ENCODE measurements at regions not wholly inside any gene's neighbourhood (a gene's known extent, or its start where the extent isn't known, plus 50 kb on each side); places are given as distances from the start of the nearest gene placed in this dataset.

GRCh38 chr6:134654751-134655150, 295.1 kb downstream of the ALDH8A1 start:
- Mint-ChIP-seq H3K27me3 (ENCODE audit: insufficient read depth, unreplicated experiment) (no peaks in the 10 kb centered on the region), H3K4me1 (ENCODE audit: low read depth, unreplicated experiment) (peaks cover 13% of the 10 kb centered on the region), H3K9me3 (ENCODE audit: unreplicated experiment) (no peaks in the 10 kb centered on the region), H3K4me3 (ENCODE audit: unreplicated experiment) (no peak overlapping the region), H3K27ac (ENCODE audit: unreplicated experiment) (no peak overlapping the region), H3K36me3 (ENCODE audit: insufficient read depth, unreplicated experiment) (no peaks in the 10 kb centered on the region)
- DNase-seq: no peak
- no peaks in the 10 kb centered on the region for H3K27me3 ChIP-seq (replicated peaks; ENCODE audit: control insufficient read depth, insufficient read depth, low read length)
- intact Hi-C loops (cut with micrococcal nuclease; ENCODE audit: unreplicated experiment): loop anchor here (5.0 kb wide), 2 partner anchors 168 to 228 kb away; no protein-coding TSS in a partner anchor
- no peak overlapping the region for H3K4me3 ChIP-seq (ENCODE audit: low read depth, low read length)
- H3K9me3 ChIP-seq: no peaks in the 10 kb centered on the region
- ChIA-PET CTCF (interaction anchor here (0.6 kb wide), 1 partner anchor 531 kb away, joined by 3 read pairs; no protein-coding TSS in a partner anchor), POLR2A (no interaction called here)
- BruUV-seq (replicated peaks): no TSS peak
- TF ChIP-seq CTCF (IDR thresholded peaks at IDR 0.05; ENCODE audit: insufficient read depth in 1 of 2, low read depth in 1 of 2, low read length in 1 of 2, severe bottlenecking in 1 of 2, unreplicated experiment in 1 of 2): no peak
- no peaks in the 10 kb centered on the region for H3K36me3 ChIP-seq (ENCODE audit: control insufficient read depth, insufficient read depth, low read length)
- H3K4me1 ChIP-seq: peaks cover 19% of the 10 kb centered on the region

- no peaks in the 10 kb centered on the region for H3K27me3 Mint-ChIP-seq (ENCODE audit: insufficient read depth, unreplicated experiment)
- no peaks in the 10 kb centered on the region for H3K9me3 Mint-ChIP-seq (ENCODE audit: unreplicated experiment)
- CTCF ChIA-PET: no interaction called here
- BruUV-seq (replicated peaks): no TSS peak
- no peaks in the 10 kb centered on the region for H3K9me3 ChIP-seq
- no peak for DNase-seq
- no peak overlapping the region for H3K4me3 ChIP-seq (ENCODE audit: low read depth, low read length)
- H3K4me3 Mint-ChIP-seq (ENCODE audit: unreplicated experiment): no peak overlapping the region
- H3K27ac Mint-ChIP-seq (ENCODE audit: unreplicated experiment): no peak overlapping the region
- no peaks in the 10 kb centered on the region for H3K4me1 ChIP-seq
- TF ChIP-seq CTCF (IDR thresholded peaks at IDR 0.05; ENCODE audit: insufficient read depth in 1 of 2, low read depth in 1 of 2, low read length in 1 of 2, severe bottlenecking in 1 of 2, unreplicated experiment in 1 of 2): no peak
- H3K27me3 ChIP-seq (replicated peaks; ENCODE audit: control insufficient read depth, insufficient read depth, low read length): no peaks in the 10 kb centered on the region
- intact Hi-C loops (cut with micrococcal nuclease; ENCODE audit: unreplicated experiment): no loop called here
- POLR2A ChIA-PET: no interaction called here
- H3K36me3 Mint-ChIP-seq (ENCODE audit: insufficient read depth, unreplicated experiment): no peaks in the 10 kb centered on the region
- peaks cover 6% of the 10 kb centered on the region for H3K4me1 Mint-ChIP-seq (ENCODE audit: low read depth, unreplicated experiment)
- H3K36me3 ChIP-seq (ENCODE audit: control insufficient read depth, insufficient read depth, low read length): no peaks in the 10 kb centered on the region
These were observed 298.4 kb downstream of the ALDH8A1 start for GRCh38 chr6:134651519-134651918.

GRCh38 chr6:134647861-134648260, 302.0 kb downstream of the ALDH8A1 start:
- DNase-seq: no peak
- H3K36me3 ChIP-seq (ENCODE audit: control insufficient read depth, insufficient read depth, low read length): no peaks in the 10 kb centered on the region
- no peak overlapping the region for H3K27ac Mint-ChIP-seq (ENCODE audit: unreplicated experiment)
- no peak for TF ChIP-seq CTCF (IDR thresholded peaks at IDR 0.05; ENCODE audit: insufficient read depth in 1 of 2, low read depth in 1 of 2, low read length in 1 of 2, severe bottlenecking in 1 of 2, unreplicated experiment in 1 of 2)
- no peak overlapping the region for H3K4me3 ChIP-seq (ENCODE audit: low read depth, low read length)
- H3K4me1 Mint-ChIP-seq (ENCODE audit: low read depth, unreplicated experiment): peaks cover 13% of the 10 kb centered on the region
- H3K36me3 Mint-ChIP-seq (ENCODE audit: insufficient read depth, unreplicated experiment): no peaks in the 10 kb centered on the region
- H3K4me3 Mint-ChIP-seq (ENCODE audit: unreplicated experiment): no peak overlapping the region
- no peaks in the 10 kb centered on the region for H3K9me3 ChIP-seq
- H3K9me3 Mint-ChIP-seq (ENCODE audit: unreplicated experiment): no peaks in the 10 kb centered on the region
- peaks cover 14% of the 10 kb centered on the region for H3K4me1 ChIP-seq
- BruUV-seq (replicated peaks): no TSS peak
- H3K27me3 Mint-ChIP-seq (ENCODE audit: insufficient read depth, unreplicated experiment): no peaks in the 10 kb centered on the region
- ChIA-PET CTCF (no interaction called here), POLR2A (no interaction called here)
- intact Hi-C loops (cut with micrococcal nuclease; ENCODE audit: unreplicated experiment): no loop called here
- no peaks in the 10 kb centered on the region for H3K27me3 ChIP-seq (replicated peaks; ENCODE audit: control insufficient read depth, insufficient read depth, low read length)

Data from Caco-2 (cell line).